ENCODE measurements at regions not wholly inside any gene's neighbourhood (a gene's known extent, or its start where the extent isn't known, plus 50 kb on each side); places are given as distances from the start of the nearest gene placed in this dataset.

DNA sequence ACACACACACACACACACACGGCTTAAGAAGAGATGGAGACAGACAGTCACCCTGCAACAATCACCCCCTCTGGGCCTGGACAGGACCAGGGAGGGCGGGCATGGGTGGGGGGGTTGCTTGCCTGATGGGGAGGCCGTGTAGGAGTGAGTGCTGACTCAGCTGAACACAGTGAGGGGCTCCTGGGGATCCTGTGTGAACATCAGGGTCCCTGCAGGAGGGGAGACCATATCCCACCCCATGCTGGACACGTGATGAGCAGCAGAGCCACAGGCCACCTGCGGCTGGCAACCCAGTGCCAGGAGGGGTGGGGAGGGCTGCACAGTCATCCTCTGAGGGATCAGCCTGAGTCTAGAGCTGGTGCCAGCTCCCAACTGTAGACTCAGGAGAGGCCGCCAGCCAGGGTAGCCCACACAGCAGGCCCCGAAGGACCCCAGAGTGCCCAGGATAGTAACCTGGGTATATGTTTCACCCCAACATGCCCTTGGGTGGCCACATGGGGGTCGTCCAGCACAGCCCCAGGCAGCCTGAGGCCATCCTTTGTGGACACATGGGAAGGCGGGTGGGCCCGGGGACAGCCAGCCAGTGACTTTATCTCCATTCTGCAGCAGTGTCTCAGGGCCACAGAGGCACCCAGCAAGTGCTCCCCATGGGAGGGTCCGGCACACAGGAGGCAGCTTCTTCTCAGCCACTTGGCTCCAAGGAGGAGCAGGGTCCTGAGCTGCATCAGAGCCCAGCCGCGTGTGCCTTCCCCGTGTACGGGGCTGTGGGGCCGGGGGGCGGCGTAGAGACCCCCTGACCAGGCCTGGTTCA is 73.7 kb upstream of the SFSWAP start:
- no peak for TF ChIP-seq CTCF (IDR thresholded peaks at IDR 0.05)
- TF ChIP-seq POLR2A (IDR thresholded peaks at IDR 0.05), result no peak

All from uterus (tissue), 2 donors.